GM12878 (cell line): ENCODE measurements at regions not wholly inside any gene's neighbourhood (a gene's known extent, or its start where the extent isn't known, plus 50 kb on each side); places are given as distances from the start of the nearest gene placed in this dataset.

ENCODE experiments used
- BRCA1 ChIP-seq: IDR thresholded peaks from 2 replicates; pipeline ENCODE4 v1.6.1; 2011; ENCODE audit warnings: low read depth, low read length, improper control_type of control experiment
- CUX1 ChIP-seq: IDR thresholded peaks from 2 replicates; pipeline ENCODE4 v1.6.1; 2012; ENCODE audit warnings: improper control_type of control experiment, low read depth, low read length; ENCODE audit not compliant: insufficient replicate concordance
- HDAC2 ChIP-seq: fragments of 200-600 bp; sonication (generic); IDR thresholded peaks from 2 replicates; pipeline ENCODE4 v1.6.1; 2017
- NR2C1 ChIP-seq: fragments of 450-650 bp; IDR thresholded peaks from 2 replicates; pipeline ENCODE4 v1.6.1; 2017; ENCODE audit warnings: antibody characterized with exemption, mild to moderate bottlenecking, moderate library complexity
- PRDM15 ChIP-seq: fragments of 450-650 bp; formaldehyde crosslinking; IDR thresholded peaks from 2 replicates; pipeline ENCODE4 v1.4.0; 2020; ENCODE audit warnings: mild to moderate bottlenecking, moderate library complexity
- RAD21 ChIP-seq: IDR thresholded peaks from 2 replicates; pipeline ENCODE4 v1.6.1; 2011; ENCODE audit warnings: mild to moderate bottlenecking, low read depth, low read length, moderate library complexity; ENCODE audit not compliant: insufficient read depth
- REST ChIP-seq: IDR thresholded peaks from 2 replicates; pipeline ENCODE4 v1.6.1; 2012; ENCODE audit warnings: mild to moderate bottlenecking, low read depth, low read length
- SIN3A ChIP-seq: IDR thresholded peaks from 2 replicates; pipeline ENCODE4 v1.6.1; 2012; ENCODE audit warnings: low read depth, low read length, improper control_type of control experiment
- TCF12 ChIP-seq: IDR thresholded peaks from 2 replicates; pipeline ENCODE4 v1.6.1; 2011; ENCODE audit warnings: low read depth, mild to moderate bottlenecking, low read length

- TF ChIP-seq SIN3A: no peak
- no peak for TF ChIP-seq PRDM15 (CRISPR knock-in tag)
- no peak for TF ChIP-seq CUX1
- no peak for TF ChIP-seq BRCA1
- TF ChIP-seq NR2C1: no peak
- TF ChIP-seq REST: no peak
- TF ChIP-seq TCF12: no peak
- no peak for TF ChIP-seq RAD21
- TF ChIP-seq HDAC2: no peak
Measured at GRCh38 chr2:121881038-121881437, 125.6 kb downstream of the TSN start.
